ENCODE measurements at regions not wholly inside any gene's neighbourhood (a gene's known extent, or its start where the extent isn't known, plus 50 kb on each side); places are given as distances from the start of the nearest gene placed in this dataset.

DNA sequence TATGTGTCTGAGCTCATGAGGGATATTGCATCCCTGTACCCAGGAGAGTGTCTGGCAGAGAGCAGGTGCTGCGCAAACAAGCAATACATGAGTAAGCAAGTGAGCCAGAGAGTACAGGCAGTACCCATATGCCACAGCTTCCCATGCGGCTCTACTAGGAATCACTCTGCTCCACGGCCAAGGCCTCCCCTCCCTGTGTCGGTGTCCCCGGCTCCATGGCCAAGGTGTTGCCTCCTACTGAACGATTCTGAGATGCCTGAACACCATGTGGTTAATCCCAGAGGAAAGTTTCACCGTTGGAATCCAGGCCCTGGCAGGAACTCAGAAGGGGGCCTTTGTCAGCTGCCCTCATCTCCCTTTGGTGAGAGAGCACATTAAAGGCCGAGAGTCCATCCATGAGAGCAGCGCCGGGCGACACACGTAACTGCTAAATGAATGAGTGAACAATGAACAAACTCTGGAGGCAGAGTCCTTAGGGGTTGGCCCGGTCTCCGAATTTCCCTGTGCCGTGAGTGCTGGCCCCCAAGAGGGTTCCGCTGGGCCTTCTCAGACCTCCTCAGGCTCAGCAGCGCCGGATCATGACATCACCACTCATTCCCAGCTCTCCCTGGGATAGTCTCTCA is 136.0 kb upstream of the FAM20C start:
- DNase-seq (ENCODE audit: low read depth in 3 of 3) = no peak

- no peak for DNase-seq (ENCODE audit: low read depth in 3 of 3)
These were observed 135.3 kb upstream of the FAM20C start for GRCh38 chr7:57071-57470.

GRCh38 chr7:57482-58255 is 134.7 kb upstream of the FAM20C start:
- no peak for DNase-seq (ENCODE audit: low read depth in 3 of 3)

DNA sequence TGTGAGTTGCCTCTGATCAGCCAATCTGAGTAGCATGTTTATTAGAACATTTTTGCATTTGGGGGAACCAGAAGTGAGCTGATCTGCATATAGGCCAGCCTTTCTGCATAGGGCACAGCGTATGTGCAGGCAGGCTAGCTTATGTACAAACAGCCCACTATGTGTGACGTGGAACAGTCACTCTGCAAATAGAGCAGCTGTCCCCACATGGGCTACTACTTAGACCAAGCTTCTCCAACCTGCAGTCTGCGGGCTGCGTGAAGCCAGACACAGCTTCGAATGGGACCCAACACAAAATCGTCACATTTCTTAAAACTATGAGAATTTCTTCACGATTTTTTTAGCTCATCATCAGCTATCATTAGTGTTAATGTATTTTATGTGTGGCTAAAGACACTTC is 134.1 kb upstream of the FAM20C start:
- no peak for DNase-seq (ENCODE audit: low read depth in 3 of 3)

DNA sequence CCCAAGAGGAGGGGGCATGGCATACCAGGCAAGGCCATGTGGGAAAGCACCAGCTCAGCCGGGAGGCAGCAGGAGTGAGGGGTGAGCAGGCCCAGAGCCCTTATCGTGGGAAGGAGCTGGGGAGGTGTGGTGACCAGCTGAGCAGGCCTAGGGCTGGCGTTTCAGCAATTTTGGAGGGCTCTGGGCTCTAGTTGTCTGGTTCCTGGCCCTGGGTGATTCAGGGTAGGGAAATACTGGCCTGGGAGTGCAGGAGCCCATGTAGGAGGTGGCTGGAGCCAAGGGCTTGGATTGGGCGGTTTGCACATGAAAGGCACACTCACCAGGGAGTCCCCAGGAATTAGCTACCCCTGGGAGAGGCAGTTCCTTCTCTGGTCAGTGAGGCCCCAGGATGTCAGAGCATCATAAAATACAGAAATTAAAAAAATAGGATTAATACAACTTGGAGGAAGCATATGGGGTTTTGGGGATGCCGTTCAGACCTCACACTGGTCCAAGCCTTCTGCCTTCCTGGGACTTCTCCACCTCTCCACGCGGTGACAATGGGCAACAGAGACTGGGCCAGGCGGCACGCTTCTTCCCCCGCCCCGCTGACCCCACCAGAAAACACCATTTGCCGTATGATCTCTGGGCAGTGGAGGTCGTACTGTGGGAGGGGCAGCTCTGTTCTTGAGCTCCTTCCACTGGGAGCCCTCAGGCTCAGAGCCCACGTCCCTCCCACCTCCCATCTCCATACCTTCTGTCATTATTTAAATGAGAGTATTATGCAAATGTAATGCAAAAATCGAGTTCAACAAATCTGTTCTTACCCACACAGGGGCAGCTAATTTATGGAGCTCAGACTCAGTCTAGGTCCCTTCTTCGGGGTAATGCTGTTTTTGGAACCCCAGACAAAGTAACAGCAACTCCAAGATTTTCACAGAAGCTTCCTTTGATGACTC is 133.0 kb upstream of the FAM20C start:
- no peak for DNase-seq (ENCODE audit: low read depth in 3 of 3)

GRCh38 chr7:60017-60675 is 132.2 kb upstream of the FAM20C start:
- DNase-seq (ENCODE audit: low read depth in 3 of 3) = no peak

GRCh38 chr7:60706-61105 is 131.7 kb upstream of the FAM20C start:
- DNase-seq (ENCODE audit: low read depth in 3 of 3) = no peak

- no peak for DNase-seq (ENCODE audit: low read depth in 3 of 3)
These were observed 131.3 kb upstream of the FAM20C start for GRCh38 chr7:61111-61510.

GRCh38 chr7:61576-62360 is 130.6 kb upstream of the FAM20C start:
- no peak for DNase-seq (ENCODE audit: low read depth in 3 of 3)

DNA sequence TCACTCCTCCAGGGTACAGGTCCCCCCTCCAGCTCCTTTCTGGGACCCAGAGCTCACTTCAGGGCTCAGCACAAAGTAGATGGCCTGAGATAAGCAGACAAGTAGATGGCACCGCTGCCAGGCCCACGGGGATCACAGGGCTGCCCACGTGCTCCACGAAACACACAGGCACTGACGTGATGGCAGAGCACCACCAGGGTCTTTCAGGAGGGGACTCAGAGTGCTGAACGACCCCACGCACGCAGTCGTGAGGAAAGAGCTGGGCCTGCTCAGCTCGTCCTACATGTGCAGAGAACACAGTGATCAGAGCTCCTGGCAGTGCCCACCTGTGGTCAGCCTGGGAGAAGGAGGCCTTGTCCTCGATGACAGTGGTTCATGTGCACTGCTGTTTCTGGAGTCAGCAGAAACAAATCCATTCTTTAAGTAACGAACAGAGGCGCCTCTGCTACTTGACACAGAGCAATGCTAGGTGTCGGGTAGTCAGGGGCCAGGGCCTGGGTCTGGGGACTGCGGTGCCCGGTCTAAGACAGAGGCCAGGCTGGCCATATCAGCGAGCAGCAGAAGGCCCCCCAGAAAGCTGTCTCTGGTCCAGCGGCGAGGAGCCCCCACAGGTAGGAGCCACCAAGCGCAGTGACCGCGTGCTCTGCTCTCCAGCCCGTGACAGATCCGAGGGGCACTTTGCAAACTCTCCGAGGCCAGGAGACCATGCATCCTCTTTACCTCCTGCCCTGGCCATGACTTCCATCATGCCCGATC is 129.8 kb upstream of the FAM20C start:
- no peak for DNase-seq (ENCODE audit: low read depth in 3 of 3)

GRCh38 chr7:63117-63480 is 129.3 kb upstream of the FAM20C start:
- DNase-seq (ENCODE audit: low read depth in 3 of 3) = no peak

- no peak for DNase-seq (ENCODE audit: low read depth in 3 of 3)
These were observed 128.8 kb upstream of the FAM20C start for GRCh38 chr7:63521-64021.

DNA sequence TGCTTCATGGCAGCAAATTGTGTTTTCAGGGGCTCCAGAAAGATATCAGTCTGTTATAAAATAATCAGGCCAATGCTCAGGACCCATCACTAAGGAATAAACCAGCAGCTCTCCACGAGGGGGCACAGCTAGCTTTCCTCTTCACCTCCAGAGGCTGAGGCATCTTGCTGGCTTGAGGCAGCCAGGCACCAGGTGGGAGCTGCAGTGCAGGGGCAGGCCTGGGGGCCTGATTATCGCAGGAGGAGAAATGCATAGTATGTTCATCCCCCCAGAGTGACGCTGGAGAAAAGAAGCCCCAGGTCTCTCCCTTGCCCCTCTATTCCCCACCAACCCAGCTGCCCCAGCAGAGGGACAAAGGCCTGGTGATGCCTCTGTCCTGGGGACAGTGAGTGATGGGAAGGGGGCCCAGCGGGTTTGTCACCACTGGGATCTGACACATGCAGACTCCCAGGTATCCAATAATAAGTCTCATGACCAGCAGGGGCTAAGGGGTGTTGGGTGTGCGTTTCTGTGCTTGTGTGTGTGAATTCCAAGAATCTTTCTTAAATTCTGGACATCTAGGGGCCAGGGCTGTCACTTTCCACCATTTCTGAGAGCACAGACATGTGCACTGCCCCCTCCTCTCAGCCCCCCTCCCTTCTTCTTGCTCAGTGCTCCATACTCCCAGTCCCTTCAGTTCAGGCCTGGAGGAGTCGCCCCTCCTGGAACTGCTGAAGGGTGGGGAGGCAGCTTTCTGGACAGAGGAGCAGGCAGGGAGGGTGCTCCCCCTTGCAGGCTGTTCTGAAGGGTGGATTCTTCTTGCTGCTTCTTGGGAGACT is 128.1 kb upstream of the FAM20C start:
- no peak for DNase-seq (ENCODE audit: low read depth in 3 of 3)

DNA sequence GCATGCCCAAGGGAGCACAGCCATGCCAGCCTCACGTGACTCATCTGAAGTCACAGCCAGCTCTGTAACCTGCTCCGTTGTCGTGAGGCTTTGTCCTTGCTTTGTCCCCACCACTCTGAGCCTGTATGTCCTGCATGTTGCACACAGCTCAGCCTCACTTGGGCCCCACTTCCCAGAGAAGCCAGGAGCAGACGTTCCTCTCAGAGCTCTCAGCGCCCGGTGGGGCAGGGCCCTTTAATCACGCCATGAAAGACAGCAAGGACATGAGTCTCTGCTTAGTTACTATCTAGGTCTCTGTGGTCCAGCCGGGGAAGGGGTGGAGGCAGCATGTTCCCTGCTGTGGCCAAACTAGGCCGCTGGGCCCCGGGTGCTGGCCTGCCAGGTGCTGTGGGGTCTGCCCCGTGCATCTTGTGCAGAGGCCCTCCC is 127.4 kb upstream of the FAM20C start:
- DNase-seq (ENCODE audit: low read depth in 3 of 3) = no peak

DNA sequence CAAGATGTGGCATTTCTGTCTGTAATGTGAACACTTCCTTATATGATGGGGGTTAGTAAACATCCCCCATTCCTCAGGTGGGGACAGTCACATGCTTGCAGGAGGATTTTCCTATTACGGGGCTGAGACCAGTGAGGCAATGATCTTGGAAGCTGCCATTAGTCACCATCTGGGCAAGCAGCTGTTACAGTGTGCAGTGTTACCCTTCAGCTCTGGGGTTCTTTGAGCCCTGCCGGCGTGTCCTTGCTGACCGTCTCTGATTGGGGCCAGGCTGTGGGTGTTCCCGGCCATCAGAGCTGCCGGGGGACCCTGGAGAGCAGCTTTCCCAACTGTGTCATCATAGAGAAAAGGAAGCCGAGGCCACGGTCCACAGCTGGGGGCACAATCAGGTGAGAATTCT is 126.8 kb upstream of the FAM20C start:
- no peak for DNase-seq (ENCODE audit: low read depth in 3 of 3)

DNA sequence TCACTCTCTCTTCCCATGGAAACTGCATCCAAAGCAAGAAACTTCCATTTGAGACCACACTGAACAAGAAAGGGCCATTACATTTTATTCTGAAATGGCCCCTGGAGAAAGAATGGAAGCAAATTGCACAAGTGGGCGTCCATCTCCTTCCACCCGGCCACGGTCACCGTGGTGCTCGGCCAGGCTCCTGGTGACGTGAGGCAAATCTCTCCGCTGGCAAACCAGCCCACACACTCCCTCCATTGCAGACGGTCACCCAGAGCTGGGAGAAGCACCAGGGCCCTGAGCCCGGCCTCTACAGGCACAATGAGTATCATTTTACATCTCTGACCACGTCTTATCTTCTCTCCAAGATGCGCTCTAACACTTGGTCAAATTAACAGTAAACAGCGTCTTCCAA is 126.1 kb upstream of the FAM20C start:
- DNase-seq (ENCODE audit: low read depth in 3 of 3) = no peak

- no peak for DNase-seq (ENCODE audit: low read depth in 3 of 3)
These were observed 125.6 kb upstream of the FAM20C start for GRCh38 chr7:66741-67140.

DNA sequence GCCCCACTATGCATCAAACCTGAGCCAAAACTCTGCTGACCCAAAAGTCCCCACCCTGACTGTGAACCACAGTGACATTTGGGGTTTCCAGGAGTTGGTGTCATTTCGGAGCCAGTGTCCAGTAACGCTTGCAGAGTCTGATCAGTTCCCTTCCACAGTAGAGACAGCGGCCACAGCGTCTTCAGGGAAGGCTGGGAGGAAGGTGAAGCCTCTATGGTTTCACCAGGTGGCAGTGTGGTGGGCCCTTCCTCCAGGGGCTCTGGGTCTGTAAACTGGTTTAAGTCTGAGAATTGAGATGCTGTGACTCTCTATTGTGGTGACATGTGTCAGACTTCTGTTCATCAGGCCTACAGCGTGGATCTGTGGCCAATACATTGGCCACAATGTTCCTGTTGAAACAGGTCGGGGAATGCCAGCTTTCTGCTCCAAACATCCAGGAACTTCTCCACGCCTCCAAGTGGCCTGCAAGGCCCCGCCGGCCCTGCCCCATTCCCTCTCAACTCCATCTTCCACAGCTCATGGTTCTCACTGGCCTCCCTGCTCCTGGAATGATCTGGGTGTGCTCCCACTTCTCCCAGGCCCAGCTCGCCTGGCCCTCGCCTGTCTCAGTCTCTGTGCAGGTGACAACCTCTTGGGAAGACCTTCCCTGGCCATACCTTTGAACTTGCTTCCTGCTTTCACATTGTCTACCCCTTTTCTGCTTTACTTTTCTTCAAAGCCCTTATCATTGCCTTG is 124.5 kb upstream of the FAM20C start:
- DNase-seq (ENCODE audit: low read depth in 3 of 3) = no peak

GRCh38 chr7:68629-69028 is 123.7 kb upstream of the FAM20C start:
- DNase-seq (ENCODE audit: low read depth in 3 of 3) = no peak

Measured in stimulated activated CD4-positive, alpha-beta T cell treated with anti-CD3 and anti-CD28 coated beads, TNF-alpha, amount 100 ng/mL, for 24 hours (primary cell).